ENCODE measurements at regions not wholly inside any gene's neighbourhood (a gene's known extent, or its start where the extent isn't known, plus 50 kb on each side); places are given as distances from the start of the nearest gene placed in this dataset.

- H3K4me1 ChIP-seq = no peaks in the 10 kb centered on the region
- no peak for DNase-seq
- no peaks in the 10 kb centered on the region for H3K36me3 ChIP-seq (ENCODE audit: low read depth, missing control alignments)
- TF ChIP-seq CTCF (IDR thresholded peaks at IDR 0.05) (no peak), POLR2A (IDR thresholded peaks at IDR 0.05) (no peak)
- H3K9me3 ChIP-seq = no peaks in the 10 kb centered on the region
- WGBS, 2 donors = 94 to 99% methylated on average over 2 of the region's 2 CpGs
- no peak overlapping the region for H3K27ac ChIP-seq
- H3K4me3 ChIP-seq = no peak overlapping the region
- intact Hi-C loops (cut with DNase I; ENCODE audit: low total_unique reads) = no loop called here
- H3K27me3 ChIP-seq = no peaks in the 10 kb centered on the region
Observed at GRCh38 chr4:54915276-54915675, 210.1 kb downstream of the KDR start.

- Histone ChIP-seq H3K4me3 (no peak overlapping the region), H3K27ac (no peak overlapping the region), H3K27me3 (no peaks in the 10 kb centered on the region), H3K36me3 (ENCODE audit: low read depth, missing control alignments) (no peaks in the 10 kb centered on the region), H3K4me1 (no peaks in the 10 kb centered on the region), H3K9me3 (no peaks in the 10 kb centered on the region)
- 61 to 71% methylated on average over 2 of the region's 2 CpGs for WGBS, 2 donors
- intact Hi-C loops (cut with DNase I; ENCODE audit: low total_unique reads) = no loop called here
- no peak for TF ChIP-seq POLR2A (IDR thresholded peaks at IDR 0.05)
- TF ChIP-seq CTCF (IDR thresholded peaks at IDR 0.05) = no peak
- no peak for DNase-seq
Observed at GRCh38 chr4:54914781-54915180, 210.6 kb downstream of the KDR start.

GRCh38 chr4:54913751-54914526 lies 211.5 kb downstream of the KDR start:
- TF ChIP-seq CTCF (IDR thresholded peaks at IDR 0.05) (no peak), POLR2A (IDR thresholded peaks at IDR 0.05) (no peak)
- Histone ChIP-seq H3K9me3 (no peaks in the 10 kb centered on the region), H3K27me3 (no peaks in the 10 kb centered on the region), H3K4me1 (no peaks in the 10 kb centered on the region), H3K36me3 (ENCODE audit: low read depth, missing control alignments) (no peaks in the 10 kb centered on the region), H3K4me3 (no peak overlapping the region), H3K27ac (no peak overlapping the region)
- no peak for DNase-seq
- 59 to 61% methylated on average over 8 of the region's 8 CpGs for WGBS, 2 donors
- intact Hi-C loops (cut with DNase I; ENCODE audit: low total_unique reads) = no loop called here

GRCh38 chr4:54912155-54912554 lies 213.2 kb downstream of the KDR start:
- H3K36me3 ChIP-seq (ENCODE audit: low read depth, missing control alignments) = no peaks in the 10 kb centered on the region
- no peak overlapping the region for H3K4me3 ChIP-seq
- no peaks in the 10 kb centered on the region for H3K4me1 ChIP-seq
- H3K9me3 ChIP-seq = no peaks in the 10 kb centered on the region
- TF ChIP-seq POLR2A (IDR thresholded peaks at IDR 0.05) = no peak
- TF ChIP-seq CTCF (IDR thresholded peaks at IDR 0.05) = no peak
- intact Hi-C loops (cut with DNase I; ENCODE audit: low total_unique reads) = no loop called here
- 93 to 96% methylated on average over 3 of the region's 3 CpGs for WGBS, 2 donors
- H3K27ac ChIP-seq = no peak overlapping the region
- no peaks in the 10 kb centered on the region for H3K27me3 ChIP-seq
- DNase-seq = no peak

- 88 to 90% methylated on average over 2 of the region's 2 CpGs for WGBS, 2 donors
- H3K9me3 ChIP-seq = no peaks in the 10 kb centered on the region
- no peak overlapping the region for H3K27ac ChIP-seq
- no peak for TF ChIP-seq CTCF (IDR thresholded peaks at IDR 0.05)
- no peak for TF ChIP-seq POLR2A (IDR thresholded peaks at IDR 0.05)
- no peak for DNase-seq
- intact Hi-C loops (cut with DNase I; ENCODE audit: low total_unique reads) = no loop called here
- H3K27me3 ChIP-seq = no peaks in the 10 kb centered on the region
- no peaks in the 10 kb centered on the region for H3K4me1 ChIP-seq
- no peak overlapping the region for H3K4me3 ChIP-seq
- no peaks in the 10 kb centered on the region for H3K36me3 ChIP-seq (ENCODE audit: low read depth, missing control alignments)
Observed at GRCh38 chr4:54909961-54910360, 215.4 kb downstream of the KDR start.
